ENCODE measurements at regions not wholly inside any gene's neighbourhood (a gene's known extent, or its start where the extent isn't known, plus 50 kb on each side); places are given as distances from the start of the nearest gene placed in this dataset.

- TF ChIP-seq MTA2 (IDR thresholded peaks at IDR 0.05; ENCODE audit: low read depth): no peak
Observed at GRCh38 chr1:221289103-221289502, 409.9 kb downstream of the HLX start (continued).

DNA sequence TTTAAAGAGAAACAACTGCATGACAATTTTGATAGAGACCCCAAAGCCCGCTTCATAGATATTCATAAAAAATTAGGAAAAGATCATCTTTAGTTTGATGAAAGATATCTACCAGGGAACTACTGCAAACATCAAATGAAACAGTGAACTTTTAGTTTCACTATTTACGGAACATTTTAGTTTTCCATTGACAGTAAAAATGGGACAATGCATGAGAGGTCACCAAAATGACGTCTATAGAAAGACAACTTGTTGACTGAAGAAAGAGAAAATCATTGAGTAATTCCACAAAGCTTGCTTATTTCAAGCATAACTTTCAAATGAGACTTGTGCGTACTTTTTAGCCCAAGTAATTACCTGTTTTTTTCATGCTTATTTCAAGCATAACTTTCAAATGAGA, 411.4 kb downstream of the HLX start:
- WGBS (ENCODE audit: insufficient coverage, insufficient replicate concordance, low lambda C conversion rate, missing lambda C conversion rate): 38% methylated on average over 4 of the region's 4 CpGs
- RAD21 ChIA-PET (ENCODE audit: unreplicated experiment): no interaction called here
- ATAC-seq (no peak), FAIRE-seq (no peak), DNase-seq (ENCODE audit: low read depth, low spot score) (no peak)
- Histone ChIP-seq H2AFZ (ENCODE audit: control insufficient read depth, low read depth, low read length) (no peak overlapping the region), H3K79me2 (ENCODE audit: control insufficient read depth, insufficient read depth, low read length) (no peaks in the 10 kb centered on the region), H3K27me3 (replicated peaks in 1 of 2; ENCODE audit: control insufficient read depth in 2 of 2, insufficient read depth in 2 of 2, low read length in 1 of 2) (no peaks in the 10 kb centered on the region; a peak in 1 of 4 replicates), H3K4me3 (no peak overlapping the region), H3K36me3 (ENCODE audit: control insufficient read depth in 2 of 2, insufficient read depth in 2 of 2, low read length in 1 of 2) (no peaks in the 10 kb centered on the region), H4K20me1 (ENCODE audit: control insufficient read depth, insufficient read depth) (no peaks in the 10 kb centered on the region), H3K9ac (ENCODE audit: control insufficient read depth, insufficient read depth, low read length) (no peak overlapping the region), H3K27ac (ENCODE audit: control insufficient read depth, insufficient read depth) (no peak overlapping the region), H3K4me1 (ENCODE audit: control insufficient read depth, insufficient read depth, low read length) (no peaks in the 10 kb centered on the region), H3K9me3 (replicated peaks; ENCODE audit: control insufficient read depth, insufficient read depth, low read length) (no peaks in the 10 kb centered on the region), H3K4me2 (ENCODE audit: control insufficient read depth, insufficient read depth) (no peak overlapping the region)
- intact Hi-C loops (cut with micrococcal nuclease; ENCODE audit: unreplicated experiment): no loop called here
- POLR2A ChIA-PET: no interaction called here
- BruUV-seq (replicated peaks): no TSS peak
- in situ Hi-C loops (cut with MboI): no loop called here
- SMC1A ChIA-PET (ENCODE audit: uncharacterized antibody, unreplicated experiment): interaction anchor here (1.5 kb wide), 1 partner anchor 26 kb away, joined by 3 read pairs; no protein-coding TSS in a partner anchor
- CTCF ChIA-PET: no interaction called here
- no peak for TF ChIP-seq FOXK2 (IDR thresholded peaks at IDR 0.05)
- no peak for TF ChIP-seq SRF (IDR thresholded peaks at IDR 0.05; ENCODE audit: low read depth in 2 of 2, low read length in 2 of 2)
- TF ChIP-seq, protein P1, sequence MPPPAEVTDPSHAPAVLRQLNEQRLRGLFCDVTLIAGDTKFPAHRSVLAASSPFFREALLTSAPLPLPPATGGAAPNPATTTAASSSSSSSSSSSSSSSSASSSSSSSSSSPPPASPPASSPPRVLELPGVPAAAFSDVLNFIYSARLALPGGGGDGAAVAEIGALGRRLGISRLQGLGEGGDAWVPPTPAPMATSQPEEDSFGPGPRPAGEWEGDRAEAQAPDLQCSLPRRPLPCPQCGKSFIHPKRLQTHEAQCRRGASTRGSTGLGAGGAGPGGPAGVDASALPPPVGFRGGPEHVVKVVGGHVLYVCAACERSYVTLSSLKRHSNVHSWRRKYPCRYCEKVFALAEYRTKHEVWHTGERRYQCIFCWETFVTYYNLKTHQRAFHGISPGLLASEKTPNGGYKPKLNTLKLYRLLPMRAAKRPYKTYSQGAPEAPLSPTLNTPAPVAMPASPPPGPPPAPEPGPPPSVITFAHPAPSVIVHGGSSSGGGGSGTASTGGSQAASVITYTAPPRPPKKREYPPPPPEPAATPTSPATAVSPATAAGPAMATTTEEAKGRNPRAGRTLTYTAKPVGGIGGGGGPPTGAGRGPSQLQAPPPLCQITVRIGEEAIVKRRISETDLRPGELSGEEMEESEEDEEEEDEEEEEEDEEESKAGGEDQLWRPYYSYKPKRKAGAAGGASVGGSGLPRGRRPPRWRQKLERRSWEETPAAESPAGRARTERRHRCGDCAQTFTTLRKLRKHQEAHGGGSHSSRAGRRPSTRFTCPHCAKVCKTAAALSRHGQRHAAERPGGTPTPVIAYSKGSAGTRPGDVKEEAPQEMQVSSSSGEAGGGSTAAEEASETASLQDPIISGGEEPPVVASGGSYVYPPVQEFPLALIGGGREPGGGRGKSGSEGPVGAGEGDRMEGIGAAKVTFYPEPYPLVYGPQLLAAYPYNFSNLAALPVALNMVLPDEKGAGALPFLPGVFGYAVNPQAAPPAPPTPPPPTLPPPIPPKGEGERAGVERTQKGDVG (CRISPR knock-in tag; IDR thresholded peaks at IDR 0.05): no peak
- no peak for TF ChIP-seq CEBPZ (IDR thresholded peaks at IDR 0.05; ENCODE audit: low read depth, low read length)
- TF ChIP-seq RB1 (IDR thresholded peaks at IDR 0.05; ENCODE audit: borderline replicate concordance): no peak
- no peak for TF ChIP-seq SUPT20H (IDR thresholded peaks at IDR 0.05; ENCODE audit: borderline replicate concordance, control insufficient read depth, low read depth, low read length)
- no peak for TF ChIP-seq HSF1 (IDR thresholded peaks at IDR 0.05; ENCODE audit: low read depth, low read length)
- TF ChIP-seq EGR1 (IDR thresholded peaks at IDR 0.05; ENCODE audit: borderline replicate concordance in 1 of 2, low read depth in 2 of 2, low read length in 2 of 2): no peak
- no peak for TF ChIP-seq GATAD2B (conservative IDR thresholded peaks at IDR 0.05; ENCODE audit: low read depth)
- no peak for TF ChIP-seq BACH1 (IDR thresholded peaks at IDR 0.05; ENCODE audit: borderline replicate concordance)
- no peak for TF ChIP-seq ATF3 (IDR thresholded peaks at IDR 0.05; ENCODE audit: borderline replicate concordance, extremely low read depth, low read depth, low read length)
